HG02840 (cell line): ENCODE measurements at regions not wholly inside any gene's neighbourhood (a gene's known extent, or its start where the extent isn't known, plus 50 kb on each side); places are given as distances from the start of the nearest gene placed in this dataset.

ENCODE experiments used
- ATAC-seq: cut with Tn5 transposase; IDR thresholded peaks from one replicate; pipeline ENCODE4 v1.9.1; 2021; ENCODE audit warnings: mild to moderate bottlenecking, moderate library complexity, moderate number of reproducible peaks; ENCODE audit not compliant: unreplicated experiment, low FRiP score

DNA sequence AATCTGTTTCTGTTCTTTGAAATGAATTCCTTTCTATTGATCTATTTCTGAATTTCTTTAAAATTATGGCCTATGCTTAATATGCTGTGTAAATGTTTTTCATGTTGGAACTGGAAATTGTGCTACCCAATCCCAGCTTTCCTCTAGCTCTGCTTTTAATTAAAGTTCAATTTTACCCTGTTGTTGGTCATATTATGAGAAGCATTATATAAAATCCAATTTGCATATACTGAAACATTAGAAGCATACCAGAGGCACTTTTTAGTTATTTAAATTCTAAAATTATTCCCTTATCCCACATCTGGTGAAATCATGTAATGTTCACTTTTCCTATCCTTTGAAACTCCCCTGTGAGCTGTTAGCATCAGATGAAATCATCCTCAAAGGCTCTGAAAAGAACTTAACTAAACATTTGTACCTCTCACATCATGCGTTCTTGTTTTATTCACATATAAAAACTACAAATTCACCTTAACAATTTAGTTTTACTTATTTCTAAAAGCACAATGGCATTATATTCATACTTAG, 160.6 kb upstream of the COL21A1 start:
- ATAC-seq: no peak

GRCh38 chr6:56406276-56407269, 159.2 kb upstream of the COL21A1 start:
- peak; percentile 68 for ATAC-seq

DNA sequence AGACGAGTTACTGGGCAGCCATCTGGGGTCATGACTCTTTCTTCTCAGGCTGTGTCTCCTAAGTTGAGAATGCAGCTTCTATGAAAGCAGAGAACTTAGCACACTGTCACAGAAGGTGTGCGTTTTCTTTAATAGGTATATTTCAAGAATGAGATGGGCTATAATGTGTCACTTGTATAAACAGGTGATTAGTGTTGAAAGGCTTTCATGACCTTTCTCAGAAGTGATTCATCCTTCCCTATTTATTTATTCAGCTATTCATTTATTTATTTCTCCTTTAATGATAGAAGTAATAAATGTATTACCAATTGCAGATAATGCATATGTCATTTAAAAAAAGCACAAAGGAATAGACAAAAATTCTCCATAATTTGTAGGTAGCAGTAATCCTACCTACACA, 157.2 kb upstream of the COL21A1 start:
- no peak for ATAC-seq

DNA sequence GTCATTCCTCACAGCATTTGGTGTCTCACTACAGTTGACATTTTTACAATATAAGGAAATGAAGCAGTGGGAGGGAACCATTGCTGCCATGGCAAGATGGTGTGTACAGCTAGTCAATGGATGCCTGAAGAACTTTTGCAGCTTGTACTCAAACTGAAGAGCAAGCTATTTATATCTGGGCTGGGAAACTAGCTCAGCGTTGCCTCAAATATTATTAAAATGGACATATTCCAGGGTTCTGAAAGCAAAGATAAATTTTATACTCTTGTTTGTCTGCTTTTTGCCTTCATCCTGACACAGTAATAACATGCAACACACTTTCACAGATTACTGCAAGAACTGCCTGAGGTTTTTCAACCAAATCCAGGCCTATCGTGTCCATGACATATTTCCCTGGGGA, 156.4 kb upstream of the COL21A1 start:
- no peak for ATAC-seq

- no peak for ATAC-seq
These were observed 154.2 kb upstream of the COL21A1 start for GRCh38 chr6:56401477-56402070.

DNA sequence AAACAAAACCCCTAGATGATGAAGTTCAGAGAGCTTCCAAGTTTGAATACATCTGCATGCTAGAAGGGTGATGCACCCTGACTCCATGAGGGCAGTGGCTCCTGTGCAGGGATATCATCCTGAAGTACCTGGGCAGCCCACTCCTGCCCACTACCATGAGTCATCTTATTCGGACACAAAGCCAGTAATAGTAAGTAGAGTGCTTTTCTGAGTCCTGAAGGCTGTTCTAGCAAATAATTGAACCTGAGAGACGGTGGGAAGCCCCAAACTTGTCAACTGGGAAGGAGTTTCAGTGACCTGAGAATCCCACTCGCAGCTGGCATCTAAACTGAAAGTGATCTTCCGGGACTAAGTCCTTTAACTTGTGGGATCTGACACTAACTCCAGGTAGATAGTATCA, 152.9 kb upstream of the COL21A1 start:
- no peak for ATAC-seq

- no peak for ATAC-seq
These were observed 152.4 kb upstream of the COL21A1 start for GRCh38 chr6:56399672-56400263.

DNA sequence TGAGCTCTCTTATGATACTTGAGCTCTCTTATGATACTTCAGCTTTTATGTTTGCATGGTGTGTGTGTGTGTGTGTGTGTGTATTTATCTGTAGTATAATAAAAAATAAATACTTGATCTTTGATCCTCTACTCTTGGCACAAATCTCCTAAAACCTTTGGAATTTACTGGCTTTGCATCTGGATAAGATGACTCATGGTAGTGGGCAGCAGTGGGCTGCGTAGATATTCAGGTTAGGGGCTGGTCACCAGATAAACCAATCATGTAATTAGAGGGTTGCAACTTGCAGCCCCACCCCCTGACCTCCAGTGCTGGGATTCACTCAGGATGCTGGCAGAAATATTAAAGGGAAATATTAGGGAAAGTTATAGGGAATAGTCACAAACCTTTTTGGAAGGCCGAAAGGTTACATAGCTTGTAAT, 151.9 kb upstream of the COL21A1 start:
- no peak for ATAC-seq

GRCh38 chr6:56396435-56396834, 149.1 kb upstream of the COL21A1 start:
- ATAC-seq: no peak

- ATAC-seq: no peak
These were observed 146.5 kb upstream of the COL21A1 start for GRCh38 chr6:56393615-56394612.

GRCh38 chr6:56388415-56388755, 141.0 kb upstream of the COL21A1 start:
- ATAC-seq: no peak

GRCh38 chr6:56387621-56388414, 140.4 kb upstream of the COL21A1 start:
- no peak for ATAC-seq

- ATAC-seq: no peak
These were observed 139.3 kb upstream of the COL21A1 start for GRCh38 chr6:56386717-56387116.

DNA sequence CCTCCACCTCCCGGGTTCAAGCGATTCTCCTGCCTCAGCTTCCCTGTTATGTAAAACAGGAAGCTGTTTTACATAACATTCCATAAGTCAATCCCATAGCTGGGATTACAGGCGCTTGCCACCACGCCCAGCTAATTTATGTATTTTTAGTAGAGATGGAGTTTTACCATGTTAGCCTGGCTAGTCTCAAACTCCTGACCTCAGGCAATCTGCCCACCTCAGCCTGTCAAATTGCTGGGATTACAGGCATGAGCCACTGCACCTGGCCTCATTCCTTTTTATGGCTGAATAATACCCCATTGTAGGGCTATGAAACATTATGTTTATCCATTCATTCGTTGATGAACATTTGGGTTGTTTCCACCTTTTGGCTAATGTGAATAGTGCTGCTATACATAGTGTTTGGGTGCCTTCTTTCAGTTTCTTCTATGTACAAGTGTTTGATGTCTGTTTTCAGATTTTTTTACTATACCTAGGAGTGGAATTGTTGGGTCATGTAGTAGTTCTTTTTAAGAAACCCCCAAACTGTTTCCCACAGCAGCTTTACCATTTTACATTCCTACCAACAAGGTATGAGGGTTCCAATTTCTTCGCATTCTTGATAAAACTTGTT, 138.7 kb upstream of the COL21A1 start:
- ATAC-seq: no peak

DNA sequence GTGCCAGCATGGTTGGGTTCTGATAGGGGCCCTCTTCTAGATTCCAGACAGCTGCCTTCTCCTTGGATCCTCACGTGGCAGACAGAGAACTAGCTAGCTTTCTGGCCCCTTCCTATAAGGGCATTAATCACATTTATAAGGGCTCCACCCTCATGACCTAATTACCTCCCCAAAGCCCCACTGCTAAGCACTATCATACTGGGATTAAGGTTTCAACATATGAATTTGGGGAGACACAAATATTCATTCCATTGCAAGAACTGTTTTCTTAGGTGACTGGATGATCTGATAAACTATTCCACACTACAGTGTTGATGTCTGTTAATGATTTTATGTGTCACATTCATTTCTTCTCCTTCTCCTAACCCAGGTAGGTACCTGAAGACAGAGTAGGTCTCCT, 135.8 kb upstream of the COL21A1 start:
- ATAC-seq: no peak

GRCh38 chr6:56382416-56382940, 135.1 kb upstream of the COL21A1 start:
- ATAC-seq: no peak

GRCh38 chr6:56381801-56382251, 134.4 kb upstream of the COL21A1 start:
- no peak for ATAC-seq

GRCh38 chr6:56380476-56380875, 133.1 kb upstream of the COL21A1 start:
- ATAC-seq: no peak
